ENCODE measurements at regions not wholly inside any gene's neighbourhood (a gene's known extent, or its start where the extent isn't known, plus 50 kb on each side); places are given as distances from the start of the nearest gene placed in this dataset.
"Not testable (repeated sequence)": the region's sequence is repeated elsewhere in the genome, so short reads cannot be mapped to it uniquely, and the experiment has no call there.

- no peak for DNase-seq
Observed at GRCh38 chr5:89662499-89662898, 747.1 kb downstream of the CETN3 start.

- DNase-seq: no peak
Observed at GRCh38 chr5:89638871-89639270, 755.9 kb upstream of the MEF2C start.

- not testable (repeated sequence) for DNase-seq
Observed at GRCh38 chr5:89634176-89634575, 751.2 kb upstream of the MEF2C start.

- not testable (repeated sequence) for DNase-seq
Observed at GRCh38 chr5:89630064-89630463, 747.1 kb upstream of the MEF2C start.

GRCh38 chr5:89628876-89629635, 746.1 kb upstream of the MEF2C start:
- DNase-seq: no peak

GRCh38 chr5:89615839-89616518, 733.0 kb upstream of the MEF2C start:
- no peak for DNase-seq

GRCh38 chr5:89613222-89613956, 730.4 kb upstream of the MEF2C start:
- DNase-seq: no peak

GRCh38 chr5:89606939-89607534, 724.1 kb upstream of the MEF2C start:
- DNase-seq: no peak

- DNase-seq: no peak
Observed at GRCh38 chr5:89604342-89604741, 721.4 kb upstream of the MEF2C start.

GRCh38 chr5:89601880-89602279, 718.9 kb upstream of the MEF2C start:
- DNase-seq: no peak

- no peak for DNase-seq
Observed at GRCh38 chr5:89597878-89598277, 714.9 kb upstream of the MEF2C start.

- no peak for DNase-seq
Observed at GRCh38 chr5:89596821-89597220, 713.8 kb upstream of the MEF2C start.

GRCh38 chr5:89595056-89595455, 712.1 kb upstream of the MEF2C start:
- no peak for DNase-seq

- DNase-seq: no peak
Observed at GRCh38 chr5:89584339-89584956, 701.5 kb upstream of the MEF2C start.

GRCh38 chr5:89583534-89583933, 700.5 kb upstream of the MEF2C start:
- no peak for DNase-seq

GRCh38 chr5:89582768-89583339, 699.9 kb upstream of the MEF2C start:
- DNase-seq: no peak

- DNase-seq: no peak
Observed at GRCh38 chr5:89580976-89581375, 698.0 kb upstream of the MEF2C start.

GRCh38 chr5:89575319-89575718, 692.3 kb upstream of the MEF2C start:
- no peak for DNase-seq

- DNase-seq: no peak
Observed at GRCh38 chr5:89573345-89573744, 690.4 kb upstream of the MEF2C start.

- peak in 1 of 2 donors; percentile 2 for DNase-seq
Observed at GRCh38 chr5:89572696-89573095, 689.7 kb upstream of the MEF2C start.

- DNase-seq: no peak
Observed at GRCh38 chr5:89570557-89570956, 687.6 kb upstream of the MEF2C start.

- no peak for DNase-seq
Observed at GRCh38 chr5:89566340-89566739, 683.4 kb upstream of the MEF2C start.

Measured in right lung (tissue), 2 donors.